Neural crest cell (in vitro differentiated cells): ENCODE measurements at regions not wholly inside any gene's neighbourhood (a gene's known extent, or its start where the extent isn't known, plus 50 kb on each side); places are given as distances from the start of the nearest gene placed in this dataset.

Source experiments
- DNase-seq: peaks from one replicate; pipeline ENCODE4 v3.0.0; 2021; ENCODE audit warnings: low read depth, mixed read lengths, low spot score
- H3K27ac Mint-ChIP-seq: one replicate; pipeline ENCODE4 v1.8.0; 2021; ENCODE audit warnings: mild to moderate bottlenecking, mixed read lengths; ENCODE audit not compliant: unreplicated experiment
- H3K27me3 Mint-ChIP-seq: 2 replicates; pipeline ENCODE4 v1.8.0; 2021; ENCODE audit warnings: low read depth, mild to moderate bottlenecking, mixed read lengths
- H3K36me3 Mint-ChIP-seq: 2 replicates; pipeline ENCODE4 v1.8.0; 2021; ENCODE audit warnings: low read depth, mild to moderate bottlenecking, mixed read lengths
- H3K4me1 Mint-ChIP-seq: 2 replicates; pipeline ENCODE4 v1.8.0; 2021; ENCODE audit warnings: mixed read lengths
- H3K4me3 Mint-ChIP-seq: one replicate; pipeline ENCODE4 v1.8.0; 2021; ENCODE audit warnings: mild to moderate bottlenecking, mixed read lengths
- H3K9me3 Mint-ChIP-seq: 2 replicates; pipeline ENCODE4 v1.8.0; 2021; ENCODE audit warnings: mixed read lengths
- CTCF ChIP-seq: fragments of 200-600 bp; sonication (generic); conservative IDR thresholded peaks from 2 replicates; pipeline ENCODE4 v1.5.0; 2021; ENCODE audit warnings: antibody characterized with exemption, mild to moderate bottlenecking

GRCh38 chr3:168730073-168730472 lies 634.3 kb upstream of the GOLIM4 start:
- DNase-seq: no peak
- H3K9me3 Mint-ChIP-seq: peaks cover 11% of the 10 kb centered on the region
- H3K4me3 Mint-ChIP-seq: no peak overlapping the region
- H3K27me3 Mint-ChIP-seq: no peaks in the 10 kb centered on the region
- H3K4me1 Mint-ChIP-seq: peaks cover 11% of the 10 kb centered on the region
- peaks cover 11% of the 10 kb centered on the region for H3K36me3 Mint-ChIP-seq
- H3K27ac Mint-ChIP-seq: no peak overlapping the region
- TF ChIP-seq CTCF: no peak

- H3K36me3 Mint-ChIP-seq: no peaks in the 10 kb centered on the region
- H3K27ac Mint-ChIP-seq: no peak overlapping the region
- no peak for TF ChIP-seq CTCF
- H3K27me3 Mint-ChIP-seq: no peaks in the 10 kb centered on the region
- DNase-seq: no peak
- peaks cover 5% of the 10 kb centered on the region for H3K9me3 Mint-ChIP-seq
- no peak overlapping the region for H3K4me3 Mint-ChIP-seq
- peaks cover 7% of the 10 kb centered on the region for H3K4me1 Mint-ChIP-seq
Measured at GRCh38 chr3:168722091-168722490, 626.4 kb upstream of the GOLIM4 start.

- no peaks in the 10 kb centered on the region for H3K27me3 Mint-ChIP-seq
- DNase-seq: no peak
- H3K27ac Mint-ChIP-seq: no peak overlapping the region
- H3K4me3 Mint-ChIP-seq: no peak overlapping the region
- no peaks in the 10 kb centered on the region for H3K9me3 Mint-ChIP-seq
- H3K4me1 Mint-ChIP-seq: no peaks in the 10 kb centered on the region
- no peak for TF ChIP-seq CTCF
- H3K36me3 Mint-ChIP-seq: peaks cover 2% of the 10 kb centered on the region
Measured at GRCh38 chr3:168714609-168715240, 619.0 kb upstream of the GOLIM4 start.

GRCh38 chr3:168709073-168709472 lies 613.3 kb upstream of the GOLIM4 start:
- no peaks in the 10 kb centered on the region for H3K4me1 Mint-ChIP-seq
- peaks cover 2% of the 10 kb centered on the region for H3K36me3 Mint-ChIP-seq
- no peak overlapping the region for H3K4me3 Mint-ChIP-seq
- no peak for TF ChIP-seq CTCF
- no peaks in the 10 kb centered on the region for H3K27me3 Mint-ChIP-seq
- H3K9me3 Mint-ChIP-seq: no peaks in the 10 kb centered on the region
- DNase-seq: no peak
- H3K27ac Mint-ChIP-seq: no peak overlapping the region

GRCh38 chr3:168707900-168708299 lies 612.2 kb upstream of the GOLIM4 start:
- no peak for DNase-seq
- H3K27me3 Mint-ChIP-seq: no peaks in the 10 kb centered on the region
- no peak overlapping the region for H3K4me3 Mint-ChIP-seq
- no peak overlapping the region for H3K27ac Mint-ChIP-seq
- TF ChIP-seq CTCF: no peak
- H3K4me1 Mint-ChIP-seq: peaks cover 3% of the 10 kb centered on the region
- peaks cover 2% of the 10 kb centered on the region for H3K36me3 Mint-ChIP-seq
- no peaks in the 10 kb centered on the region for H3K9me3 Mint-ChIP-seq
